ENCODE measurements at regions not wholly inside any gene's neighbourhood (a gene's known extent, or its start where the extent isn't known, plus 50 kb on each side); places are given as distances from the start of the nearest gene placed in this dataset.

DNA sequence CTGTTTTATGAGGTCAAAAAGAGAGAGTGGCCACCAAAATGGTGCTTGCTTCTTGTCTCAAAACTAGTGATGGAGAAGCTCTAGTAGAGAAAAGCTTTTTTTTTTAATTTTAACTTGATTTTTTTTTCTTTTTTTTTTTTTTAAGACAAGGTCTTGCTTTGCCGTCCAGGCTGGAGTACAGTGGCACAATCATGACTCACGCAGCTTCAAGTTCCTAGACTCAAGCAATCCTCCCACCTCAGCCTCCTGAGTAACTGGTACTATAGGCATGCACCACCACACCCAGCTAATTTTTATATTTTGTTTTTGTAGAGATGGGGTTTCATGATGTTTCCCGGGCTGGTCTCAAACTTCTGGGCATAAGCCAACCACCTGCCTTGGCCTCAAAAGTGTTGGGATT, 279.0 kb downstream of the TBC1D4 start:
- no peak for DNase-seq (ENCODE audit: low read depth)
- TF ChIP-seq, protein P1, sequence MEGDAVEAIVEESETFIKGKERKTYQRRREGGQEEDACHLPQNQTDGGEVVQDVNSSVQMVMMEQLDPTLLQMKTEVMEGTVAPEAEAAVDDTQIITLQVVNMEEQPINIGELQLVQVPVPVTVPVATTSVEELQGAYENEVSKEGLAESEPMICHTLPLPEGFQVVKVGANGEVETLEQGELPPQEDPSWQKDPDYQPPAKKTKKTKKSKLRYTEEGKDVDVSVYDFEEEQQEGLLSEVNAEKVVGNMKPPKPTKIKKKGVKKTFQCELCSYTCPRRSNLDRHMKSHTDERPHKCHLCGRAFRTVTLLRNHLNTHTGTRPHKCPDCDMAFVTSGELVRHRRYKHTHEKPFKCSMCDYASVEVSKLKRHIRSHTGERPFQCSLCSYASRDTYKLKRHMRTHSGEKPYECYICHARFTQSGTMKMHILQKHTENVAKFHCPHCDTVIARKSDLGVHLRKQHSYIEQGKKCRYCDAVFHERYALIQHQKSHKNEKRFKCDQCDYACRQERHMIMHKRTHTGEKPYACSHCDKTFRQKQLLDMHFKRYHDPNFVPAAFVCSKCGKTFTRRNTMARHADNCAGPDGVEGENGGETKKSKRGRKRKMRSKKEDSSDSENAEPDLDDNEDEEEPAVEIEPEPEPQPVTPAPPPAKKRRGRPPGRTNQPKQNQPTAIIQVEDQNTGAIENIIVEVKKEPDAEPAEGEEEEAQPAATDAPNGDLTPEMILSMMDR (IDR thresholded peaks at IDR 0.05; ENCODE audit: control insufficient read depth, insufficient read depth, low read depth, low read length, missing control alignments): no peak
- no peak overlapping the region for H3K4me3 ChIP-seq (ENCODE audit: control insufficient read depth, low read depth, low read length)

DNA sequence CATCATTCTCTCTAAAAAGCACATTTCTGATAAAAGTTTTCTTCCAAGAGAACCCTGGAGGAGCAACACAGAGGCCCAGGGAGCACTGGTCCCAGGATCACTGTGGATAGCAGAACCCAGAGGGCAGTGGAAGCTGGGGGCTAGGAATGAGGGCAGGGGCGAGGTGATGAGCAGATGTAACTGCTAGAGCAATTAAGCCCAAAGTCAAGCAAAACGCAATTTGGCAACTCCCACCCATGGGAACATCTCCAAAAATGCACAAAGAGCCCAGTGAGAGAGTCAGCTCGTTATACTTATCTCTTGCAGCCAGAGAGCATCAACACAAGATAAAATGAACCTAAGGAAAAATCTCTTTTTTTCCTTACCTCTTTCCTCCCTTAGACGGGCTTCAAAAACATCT, 284.2 kb downstream of the TBC1D4 start:
- no peak for DNase-seq (ENCODE audit: low read depth)
- TF ChIP-seq, protein P1 (IDR thresholded peaks at IDR 0.05; ENCODE audit: control insufficient read depth, insufficient read depth, low read depth, low read length, missing control alignments): no peak
- H3K4me3 ChIP-seq (ENCODE audit: control insufficient read depth, low read depth, low read length): no peak overlapping the region

- TF ChIP-seq, protein P1 (IDR thresholded peaks at IDR 0.05; ENCODE audit: control insufficient read depth, insufficient read depth, low read depth, low read length, missing control alignments): no peak
- no peak for DNase-seq (ENCODE audit: low read depth)
- no peak overlapping the region for H3K4me3 ChIP-seq (ENCODE audit: control insufficient read depth, low read depth, low read length)
Measured at GRCh38 chr13:75196147-75196837, 285.7 kb downstream of the TBC1D4 start.

GRCh38 chr13:75195495-75196146, 286.3 kb downstream of the TBC1D4 start:
- TF ChIP-seq, protein P1 (IDR thresholded peaks at IDR 0.05; ENCODE audit: control insufficient read depth, insufficient read depth, low read depth, low read length, missing control alignments): no peak
- DNase-seq (ENCODE audit: low read depth): no peak
- H3K4me3 ChIP-seq (ENCODE audit: control insufficient read depth, low read depth, low read length): no peak overlapping the region

DNA sequence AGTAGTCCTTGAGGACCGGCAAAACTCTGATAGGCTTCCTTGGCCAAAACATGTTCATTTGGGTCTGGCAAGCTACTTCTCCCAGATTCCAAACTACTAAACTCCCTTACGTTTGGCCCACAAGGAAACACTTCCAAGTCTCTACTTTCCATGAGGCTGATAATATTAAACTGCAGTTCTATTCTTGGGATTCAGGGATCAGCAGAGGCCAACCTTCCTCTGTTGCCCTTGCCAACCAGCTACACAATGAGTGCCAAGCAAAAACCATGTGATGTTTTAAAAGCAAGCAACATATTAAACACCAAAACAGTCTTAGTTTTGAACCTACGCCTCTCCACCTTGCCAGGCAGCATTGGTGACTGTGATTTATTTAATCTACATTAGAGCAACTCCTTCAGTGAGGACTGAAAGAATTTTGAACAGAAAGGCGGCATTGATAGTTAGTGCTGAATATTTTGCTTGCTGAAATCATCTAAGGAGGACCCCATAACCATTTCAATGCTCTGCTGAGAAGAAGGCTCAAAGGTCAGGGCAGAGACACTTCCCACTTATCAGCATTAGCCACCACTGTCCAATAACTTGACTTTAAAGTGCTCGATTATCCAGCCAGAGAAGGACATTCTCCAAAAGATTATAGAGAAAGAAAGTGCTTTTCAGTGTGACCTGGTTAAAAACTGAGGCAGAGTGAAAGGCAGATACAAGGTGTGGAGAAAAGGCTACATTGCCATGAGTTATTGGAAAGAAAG, 287.1 kb downstream of the TBC1D4 start:
- TF ChIP-seq, protein P1 (IDR thresholded peaks at IDR 0.05; ENCODE audit: control insufficient read depth, insufficient read depth, low read depth, low read length, missing control alignments): no peak
- no peak overlapping the region for H3K4me3 ChIP-seq (ENCODE audit: control insufficient read depth, low read depth, low read length)
- DNase-seq (ENCODE audit: low read depth): no peak

- H3K4me3 ChIP-seq (ENCODE audit: control insufficient read depth, low read depth, low read length): no peak overlapping the region
- TF ChIP-seq, protein P1 (IDR thresholded peaks at IDR 0.05; ENCODE audit: control insufficient read depth, insufficient read depth, low read depth, low read length, missing control alignments): no peak
- no peak for DNase-seq (ENCODE audit: low read depth)
Measured at GRCh38 chr13:75186379-75186778, 295.6 kb downstream of the TBC1D4 start.
